Keratinocyte (primary cell): ENCODE measurements at regions not wholly inside any gene's neighbourhood (a gene's known extent, or its start where the extent isn't known, plus 50 kb on each side); places are given as distances from the start of the nearest gene placed in this dataset.

ENCODE experiments used
- DNase-seq: peaks from one replicate; pipeline ENCODE4 v3.0.0-alpha.2; 2011; ENCODE audit warnings: low read depth, missing footprints, low spot score
- FAIRE-seq: peaks from 2 replicates; lab custom pipeline; 2011; peaks lifted over from hg19 to GRCh38; lab: Jason Lieb, UNC
- H2AFZ ChIP-seq: 2 replicates; pipeline ENCODE4 v1.6.0; 2012; ENCODE audit warnings: low read length, control low read depth, inconsistent platforms; ENCODE audit not compliant: control insufficient read depth
- H3K27ac ChIP-seq: 2 replicates; pipeline ENCODE4 v1.5.1; 2011; ENCODE audit warnings: low read length; ENCODE audit not compliant: control insufficient read depth, insufficient read depth
- H3K27me3 ChIP-seq: 3 replicates; pipeline ENCODE4 v1.6.0; 2011; ENCODE audit warnings: low read length; ENCODE audit not compliant: control insufficient read depth, insufficient read depth; ENCODE audit errors: extremely low read depth
- H3K36me3 ChIP-seq, 2 experiments: 2 replicates in 1 of 2; 3 replicates in 1 of 2; pipeline ENCODE4 v1.5.1; 2011; ENCODE audit warnings: low read length in 2 of 2, mild to moderate bottlenecking in 1 of 2; ENCODE audit not compliant: control insufficient read depth in 2 of 2, insufficient read depth in 2 of 2; ENCODE audit errors: extremely low read depth in 1 of 2
- H3K4me1 ChIP-seq: 3 replicates; pipeline ENCODE4 v1.5.1; 2011; ENCODE audit warnings: low read length; ENCODE audit not compliant: control insufficient read depth, insufficient read depth; ENCODE audit errors: extremely low read depth
- H3K4me2 ChIP-seq: 3 replicates; pipeline ENCODE4 v1.6.0; 2011; ENCODE audit warnings: low read depth, low read length; ENCODE audit not compliant: control insufficient read depth, insufficient read depth; ENCODE audit errors: extremely low read depth
- H3K4me3 ChIP-seq, 3 experiments: fragments of 200-600 bp in 1 of 3; sonication (generic) in 1 of 3; 2 replicates in 2 of 3; 3 replicates in 1 of 3; pipeline ENCODE4 v1.5.1; 2011 to 2016; ENCODE audit warnings: low read length in 3 of 3, mild to moderate bottlenecking in 3 of 3, control low read depth in 2 of 3, inconsistent platforms in 1 of 3, low read depth in 1 of 3, mixed read lengths in 1 of 3, mixed run types in 1 of 3, moderate library complexity in 1 of 3; ENCODE audit not compliant: control insufficient read depth in 2 of 3, insufficient read depth in 2 of 3; ENCODE audit errors: extremely low read depth in 1 of 3
- H3K79me2 ChIP-seq: 2 replicates; pipeline ENCODE4 v1.6.0; 2012; ENCODE audit warnings: low read length; ENCODE audit not compliant: control insufficient read depth, insufficient read depth
- H3K9ac ChIP-seq: 3 replicates; pipeline ENCODE4 v1.6.0; 2011; ENCODE audit warnings: low read length; ENCODE audit not compliant: control insufficient read depth, insufficient read depth; ENCODE audit errors: extremely low read depth
- H3K9me1 ChIP-seq: 3 replicates; pipeline ENCODE4 v1.6.0; 2011; ENCODE audit warnings: low read length; ENCODE audit not compliant: control insufficient read depth, insufficient read depth; ENCODE audit errors: extremely low read depth
- H3K9me3 ChIP-seq: 2 replicates; pipeline ENCODE4 v1.5.1; 2012; ENCODE audit warnings: low read depth, low read length; ENCODE audit not compliant: control insufficient read depth
- H4K20me1 ChIP-seq: 3 replicates; pipeline ENCODE4 v1.6.0; 2011; ENCODE audit warnings: low read length; ENCODE audit not compliant: control insufficient read depth, insufficient read depth; ENCODE audit errors: extremely low read depth
- CTCF ChIP-seq, 3 experiments: IDR thresholded peaks in 1 of 3; conservative IDR thresholded peaks in 1 of 3; optimal IDR thresholded peaks in 1 of 3; 2 replicates in 2 of 3; 3 replicates in 1 of 3; pipeline versions ENCODE3 to v1.5.1; 2011; ENCODE audit warnings: low read length in 3 of 3, mild to moderate bottlenecking in 3 of 3, moderate library complexity in 2 of 3, control low read depth in 1 of 3, inconsistent platforms in 1 of 3; ENCODE audit not compliant: insufficient read depth in 2 of 3; ENCODE audit errors: extremely low read depth in 1 of 3
- EZH2 ChIP-seq: IDR thresholded peaks from one replicate; pipeline ENCODE4 v1.6.1; 2012; ENCODE audit warnings: inconsistent platforms, mild to moderate bottlenecking, low read length, moderate library complexity
- dilution Hi-C: fragments of 300-500 bp; cut with MboI; formaldehyde crosslinking; loops from one replicate; pipeline ENCODE4 v1.7.0; 2020; ENCODE audit warnings: low sequenced_read_pairs; ENCODE audit not compliant: extremely low pct_ligation_motif_present

- Histone ChIP-seq H3K9me3 (no peaks in the 10 kb centered on the region), H3K9me1 (no peaks in the 10 kb centered on the region), H3K36me3 (no peaks in the 10 kb centered on the region), H3K4me2 (no peak overlapping the region), H3K4me3 (no peak overlapping the region), H3K79me2 (no peaks in the 10 kb centered on the region), H3K4me1 (no peaks in the 10 kb centered on the region), H4K20me1 (no peaks in the 10 kb centered on the region), H3K27me3 (no peaks in the 10 kb centered on the region), H3K9ac (no peak overlapping the region), H3K27ac (no peak overlapping the region), H2AFZ (no peak overlapping the region)
- FAIRE-seq (no peak), DNase-seq (no peak)
- TF ChIP-seq CTCF (optimal IDR thresholded peaks at IDR 0.05 in 1 of 3, IDR thresholded peaks at IDR 0.05 in 1 of 3, conservative IDR thresholded peaks at IDR 0.05 in 1 of 3; ENCODE audit: extremely low read depth in 1 of 3, insufficient read depth in 2 of 3, low read length in 3 of 3): no peak
- no peak for TF ChIP-seq EZH2
- dilution Hi-C loops: no loop called here
Observed at GRCh38 chr11:91786097-91786496, 438.5 kb upstream of the FAT3 start.

- Histone ChIP-seq H2AFZ (no peak overlapping the region), H3K27ac (no peak overlapping the region), H3K4me2 (no peak overlapping the region), H3K9me1 (no peaks in the 10 kb centered on the region), H4K20me1 (no peaks in the 10 kb centered on the region), H3K4me3 (no peak overlapping the region), H3K9ac (no peak overlapping the region), H3K79me2 (no peaks in the 10 kb centered on the region), H3K9me3 (no peaks in the 10 kb centered on the region), H3K4me1 (no peaks in the 10 kb centered on the region), H3K36me3 (no peaks in the 10 kb centered on the region), H3K27me3 (no peaks in the 10 kb centered on the region)
- no peak for DNase-seq
- TF ChIP-seq EZH2 (no peak), CTCF (optimal IDR thresholded peaks at IDR 0.05 in 1 of 3, IDR thresholded peaks at IDR 0.05 in 1 of 3, conservative IDR thresholded peaks at IDR 0.05 in 1 of 3; ENCODE audit: extremely low read depth in 1 of 3, insufficient read depth in 2 of 3, low read length in 3 of 3) (no peak)
- FAIRE-seq: no peak
- dilution Hi-C loops: no loop called here
Observed at GRCh38 chr11:91783173-91783572, 441.4 kb upstream of the FAT3 start.
